ENCODE measurements at regions not wholly inside any gene's neighbourhood (a gene's known extent, or its start where the extent isn't known, plus 50 kb on each side); places are given as distances from the start of the nearest gene placed in this dataset.

DNA sequence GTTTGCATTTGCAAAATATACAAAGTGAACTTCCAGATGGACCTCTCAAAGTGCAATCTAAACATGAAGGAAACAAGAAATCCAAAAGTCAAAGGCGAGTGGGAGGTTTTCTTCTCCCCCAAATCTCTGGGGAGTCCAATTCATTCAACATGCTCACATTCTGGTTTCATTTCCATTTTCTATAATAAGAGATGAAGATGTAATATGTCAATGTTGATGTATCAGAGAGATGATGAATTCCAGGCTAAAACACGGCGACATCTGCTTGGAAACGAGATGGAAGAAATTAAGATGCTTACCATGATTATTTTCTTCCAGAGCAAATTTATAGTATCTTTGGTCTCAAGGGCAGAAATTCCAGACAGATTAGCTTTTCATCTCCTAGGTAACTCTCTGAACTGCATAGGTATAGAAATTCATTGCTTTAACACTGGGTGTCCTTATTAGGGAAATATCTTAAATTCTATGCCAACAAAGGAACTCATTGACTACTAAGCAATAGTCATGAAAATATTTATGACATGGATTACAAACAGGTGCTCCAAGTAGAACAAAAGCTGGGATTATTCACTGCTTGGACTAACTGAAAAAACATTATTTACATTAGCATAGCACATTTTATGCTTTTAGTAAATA is 287.9 kb downstream of the SEC61B start:
- TF ChIP-seq, protein P1, sequence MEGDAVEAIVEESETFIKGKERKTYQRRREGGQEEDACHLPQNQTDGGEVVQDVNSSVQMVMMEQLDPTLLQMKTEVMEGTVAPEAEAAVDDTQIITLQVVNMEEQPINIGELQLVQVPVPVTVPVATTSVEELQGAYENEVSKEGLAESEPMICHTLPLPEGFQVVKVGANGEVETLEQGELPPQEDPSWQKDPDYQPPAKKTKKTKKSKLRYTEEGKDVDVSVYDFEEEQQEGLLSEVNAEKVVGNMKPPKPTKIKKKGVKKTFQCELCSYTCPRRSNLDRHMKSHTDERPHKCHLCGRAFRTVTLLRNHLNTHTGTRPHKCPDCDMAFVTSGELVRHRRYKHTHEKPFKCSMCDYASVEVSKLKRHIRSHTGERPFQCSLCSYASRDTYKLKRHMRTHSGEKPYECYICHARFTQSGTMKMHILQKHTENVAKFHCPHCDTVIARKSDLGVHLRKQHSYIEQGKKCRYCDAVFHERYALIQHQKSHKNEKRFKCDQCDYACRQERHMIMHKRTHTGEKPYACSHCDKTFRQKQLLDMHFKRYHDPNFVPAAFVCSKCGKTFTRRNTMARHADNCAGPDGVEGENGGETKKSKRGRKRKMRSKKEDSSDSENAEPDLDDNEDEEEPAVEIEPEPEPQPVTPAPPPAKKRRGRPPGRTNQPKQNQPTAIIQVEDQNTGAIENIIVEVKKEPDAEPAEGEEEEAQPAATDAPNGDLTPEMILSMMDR (IDR thresholded peaks at IDR 0.05), result no peak
- no peak for TF ChIP-seq POLR2A (IDR thresholded peaks at IDR 0.05)

All from vagina (tissue), 2 donors.